Activated naive CD4-positive, alpha-beta T cell treated with anti-CD3 and anti-CD28 coated beads, Interleukin-2, amount 50 U/mL, for 24 hours (primary cell): ENCODE measurements at regions not wholly inside any gene's neighbourhood (a gene's known extent, or its start where the extent isn't known, plus 50 kb on each side); places are given as distances from the start of the nearest gene placed in this dataset.

Experiments used
- H3K27ac Mint-ChIP-seq: one replicate; pipeline ENCODE4 v1.8.0; 2021; ENCODE audit warnings: mild to moderate bottlenecking, mixed read lengths
- H3K27me3 Mint-ChIP-seq: one replicate; pipeline ENCODE4 v1.8.0; 2021; ENCODE audit warnings: mixed read lengths
- H3K36me3 Mint-ChIP-seq: one replicate; pipeline ENCODE4 v1.8.0; 2021; ENCODE audit warnings: mixed read lengths
- H3K4me1 Mint-ChIP-seq: one replicate; pipeline ENCODE4 v1.8.0; 2021; ENCODE audit warnings: mixed read lengths
- H3K4me3 Mint-ChIP-seq: one replicate; pipeline ENCODE4 v1.8.0; 2021; ENCODE audit warnings: mild to moderate bottlenecking, mixed read lengths
- H3K9me3 Mint-ChIP-seq: one replicate; pipeline ENCODE4 v1.8.0; 2021; ENCODE audit warnings: mixed read lengths

GRCh38 chr13:80033286-80033685, 307.6 kb downstream of the SPRY2 start:
- Mint-ChIP-seq H3K4me1 (no peaks in the 10 kb centered on the region), H3K4me3 (no peak overlapping the region), H3K9me3 (no peaks in the 10 kb centered on the region), H3K36me3 (no peaks in the 10 kb centered on the region), H3K27ac (no peak overlapping the region), H3K27me3 (peaks cover 1% of the 10 kb centered on the region)

- H3K27ac Mint-ChIP-seq = no peak overlapping the region
- H3K4me3 Mint-ChIP-seq = no peak overlapping the region
- no peaks in the 10 kb centered on the region for H3K9me3 Mint-ChIP-seq
- no peaks in the 10 kb centered on the region for H3K36me3 Mint-ChIP-seq
- H3K27me3 Mint-ChIP-seq = peaks cover 1% of the 10 kb centered on the region
- H3K4me1 Mint-ChIP-seq = no peaks in the 10 kb centered on the region
Observed at GRCh38 chr13:80030491-80030890, 310.4 kb downstream of the SPRY2 start.

- no peaks in the 10 kb centered on the region for H3K4me1 Mint-ChIP-seq
- no peak overlapping the region for H3K4me3 Mint-ChIP-seq
- H3K27me3 Mint-ChIP-seq = no peaks in the 10 kb centered on the region
- no peaks in the 10 kb centered on the region for H3K9me3 Mint-ChIP-seq
- H3K27ac Mint-ChIP-seq = no peak overlapping the region
- H3K36me3 Mint-ChIP-seq = no peaks in the 10 kb centered on the region
Observed at GRCh38 chr13:80029170-80029569, 311.8 kb downstream of the SPRY2 start.

GRCh38 chr13:80022146-80022545, 318.8 kb downstream of the SPRY2 start:
- Mint-ChIP-seq H3K9me3 (no peaks in the 10 kb centered on the region), H3K27me3 (peaks cover 1% of the 10 kb centered on the region), H3K36me3 (no peaks in the 10 kb centered on the region), H3K4me3 (no peak overlapping the region), H3K27ac (no peak overlapping the region), H3K4me1 (no peaks in the 10 kb centered on the region)

- Mint-ChIP-seq H3K27me3 (no peaks in the 10 kb centered on the region), H3K4me3 (no peak overlapping the region), H3K9me3 (no peaks in the 10 kb centered on the region), H3K36me3 (no peaks in the 10 kb centered on the region), H3K4me1 (no peaks in the 10 kb centered on the region), H3K27ac (no peak overlapping the region)
Observed at GRCh38 chr13:80012251-80012650, 328.7 kb downstream of the SPRY2 start.

GRCh38 chr13:80011448-80012212, 329.3 kb downstream of the SPRY2 start:
- H3K27me3 Mint-ChIP-seq = no peaks in the 10 kb centered on the region
- no peaks in the 10 kb centered on the region for H3K9me3 Mint-ChIP-seq
- no peaks in the 10 kb centered on the region for H3K4me1 Mint-ChIP-seq
- no peaks in the 10 kb centered on the region for H3K36me3 Mint-ChIP-seq
- H3K27ac Mint-ChIP-seq = no peak overlapping the region
- no peak overlapping the region for H3K4me3 Mint-ChIP-seq

GRCh38 chr13:80010846-80011245, 330.1 kb downstream of the SPRY2 start:
- H3K4me3 Mint-ChIP-seq = no peak overlapping the region
- no peak overlapping the region for H3K27ac Mint-ChIP-seq
- H3K4me1 Mint-ChIP-seq = no peaks in the 10 kb centered on the region
- H3K36me3 Mint-ChIP-seq = no peaks in the 10 kb centered on the region
- no peaks in the 10 kb centered on the region for H3K27me3 Mint-ChIP-seq
- H3K9me3 Mint-ChIP-seq = no peaks in the 10 kb centered on the region

- Mint-ChIP-seq H3K4me3 (no peak overlapping the region), H3K36me3 (no peaks in the 10 kb centered on the region), H3K27me3 (no peaks in the 10 kb centered on the region), H3K9me3 (no peaks in the 10 kb centered on the region), H3K27ac (no peak overlapping the region), H3K4me1 (no peaks in the 10 kb centered on the region)
Observed at GRCh38 chr13:80010286-80010831, 330.6 kb downstream of the SPRY2 start.

GRCh38 chr13:80009760-80010159, 331.2 kb downstream of the SPRY2 start:
- Mint-ChIP-seq H3K27ac (no peak overlapping the region), H3K4me1 (no peaks in the 10 kb centered on the region), H3K27me3 (no peaks in the 10 kb centered on the region), H3K4me3 (no peak overlapping the region), H3K9me3 (no peaks in the 10 kb centered on the region), H3K36me3 (no peaks in the 10 kb centered on the region)

GRCh38 chr13:80006940-80007339, 334.0 kb downstream of the SPRY2 start:
- Mint-ChIP-seq H3K4me1 (no peaks in the 10 kb centered on the region), H3K36me3 (no peaks in the 10 kb centered on the region), H3K9me3 (no peaks in the 10 kb centered on the region), H3K27ac (no peak overlapping the region), H3K27me3 (no peaks in the 10 kb centered on the region), H3K4me3 (no peak overlapping the region)

GRCh38 chr13:80001510-80001842, 339.4 kb downstream of the SPRY2 start:
- Mint-ChIP-seq H3K9me3 (no peaks in the 10 kb centered on the region), H3K36me3 (no peaks in the 10 kb centered on the region), H3K4me3 (no peak overlapping the region), H3K27me3 (no peaks in the 10 kb centered on the region), H3K4me1 (no peaks in the 10 kb centered on the region), H3K27ac (no peak overlapping the region)

GRCh38 chr13:80000684-80001509, 340.0 kb downstream of the SPRY2 start:
- Mint-ChIP-seq H3K9me3 (no peaks in the 10 kb centered on the region), H3K27ac (no peak overlapping the region), H3K27me3 (no peaks in the 10 kb centered on the region), H3K36me3 (no peaks in the 10 kb centered on the region), H3K4me3 (no peak overlapping the region), H3K4me1 (no peaks in the 10 kb centered on the region)

- H3K27me3 Mint-ChIP-seq = no peaks in the 10 kb centered on the region
- H3K4me3 Mint-ChIP-seq = no peak overlapping the region
- H3K9me3 Mint-ChIP-seq = no peaks in the 10 kb centered on the region
Observed at GRCh38 chr13:79999601-80000000, 341.3 kb downstream of the SPRY2 start.

GRCh38 chr13:79998381-79998880, 342.5 kb downstream of the SPRY2 start:
- Mint-ChIP-seq H3K36me3 (no peaks in the 10 kb centered on the region), H3K27ac (no peak overlapping the region), H3K27me3 (no peaks in the 10 kb centered on the region)

More at GRCh38 chr13:79999601-80000000, 341.3 kb downstream of the SPRY2 start:
- H3K36me3 Mint-ChIP-seq = no peaks in the 10 kb centered on the region
- no peaks in the 10 kb centered on the region for H3K4me1 Mint-ChIP-seq
- H3K27ac Mint-ChIP-seq = no peak overlapping the region

GRCh38 chr13:79997244-79997643, 343.7 kb downstream of the SPRY2 start:
- Mint-ChIP-seq H3K9me3 (no peaks in the 10 kb centered on the region), H3K4me1 (no peaks in the 10 kb centered on the region), H3K27ac (no peak overlapping the region), H3K4me3 (no peak overlapping the region), H3K27me3 (no peaks in the 10 kb centered on the region), H3K36me3 (no peaks in the 10 kb centered on the region)

More at GRCh38 chr13:79998381-79998880, 342.5 kb downstream of the SPRY2 start:
- no peaks in the 10 kb centered on the region for H3K9me3 Mint-ChIP-seq
- H3K4me1 Mint-ChIP-seq = no peaks in the 10 kb centered on the region
- no peak overlapping the region for H3K4me3 Mint-ChIP-seq

GRCh38 chr13:79995334-79995733, 345.6 kb downstream of the SPRY2 start:
- H3K9me3 Mint-ChIP-seq = peaks cover 3% of the 10 kb centered on the region
- no peaks in the 10 kb centered on the region for H3K4me1 Mint-ChIP-seq
- H3K4me3 Mint-ChIP-seq = no peak overlapping the region
- no peak overlapping the region for H3K27ac Mint-ChIP-seq
- no peaks in the 10 kb centered on the region for H3K36me3 Mint-ChIP-seq
- peaks cover 2% of the 10 kb centered on the region for H3K27me3 Mint-ChIP-seq
